Esophagus muscularis mucosa (tissue), 4 donors: ENCODE measurements at regions not wholly inside any gene's neighbourhood (a gene's known extent, or its start where the extent isn't known, plus 50 kb on each side); places are given as distances from the start of the nearest gene placed in this dataset.

Experiments
- DNase-seq: peaks from one replicate; pipeline ENCODE4 v3.0.0-alpha.2; 2017; ENCODE audit errors: extremely low spot score
- H3K27ac ChIP-seq, 4 donors: fragments of 200-600 bp; sonication (generic); replicated peaks in 1 of 4; 1 replicate in 3 of 4; 2 replicates in 1 of 4; pipeline ENCODE4 v1.5.1; 2016 to 2019; ENCODE audit warnings: mild to moderate bottlenecking in 1 of 4
- H3K27me3 ChIP-seq, 4 donors: fragments of 200-600 bp; sonication (generic); one replicate each; pipeline versions ENCODE4 v1.5.1 to v1.6.0; 2016 to 2019
- H3K36me3 ChIP-seq, 4 donors: fragments of 200-600 bp; sonication (generic); one replicate each; pipeline ENCODE4 v1.5.1; 2016 to 2019
- H3K4me1 ChIP-seq, 4 donors: fragments of 200-600 bp; sonication (generic); one replicate each; pipeline ENCODE4 v1.5.1; 2016 to 2019
- H3K4me3 ChIP-seq, 4 donors: fragments of 200-600 bp; sonication (generic); 1 replicate in 2 of 4; 2 replicates in 2 of 4; pipeline ENCODE4 v1.5.1; 2016 to 2019; ENCODE audit warnings: mild to moderate bottlenecking in 4 of 4, moderate library complexity in 1 of 4
- H3K9me3 ChIP-seq, 4 donors: fragments of 200-600 bp; sonication (generic); 1 replicate in 3 of 4; 2 replicates in 1 of 4; pipeline ENCODE4 v1.5.1; 2016 to 2019
- CTCF ChIP-seq, 3 experiments: fragments of 200-600 bp in 2 of 3; fragments of 450-650 bp in 1 of 3; sonication (generic) in 2 of 3; IDR thresholded peaks; one replicate each; pipeline ENCODE4 v1.5.1; 2017 to 2019; ENCODE audit warnings: antibody characterized with exemption in 3 of 3, mild to moderate bottlenecking in 2 of 3, moderate library complexity in 1 of 3
- EP300 ChIP-seq: sonication (generic); formaldehyde crosslinking; IDR thresholded peaks from one replicate; pipeline ENCODE4 v1.6.1; 2017; ENCODE audit warnings: antibody characterized with exemption
- POLR2A ChIP-seq: fragments of 450-650 bp; IDR thresholded peaks from one replicate; pipeline ENCODE4 v1.6.1; 2017; ENCODE audit warnings: antibody characterized with exemption, moderate library complexity, mild to moderate bottlenecking, low read depth
- POLR2AphosphoS5 ChIP-seq, 2 donors: sonication (generic); formaldehyde crosslinking; IDR thresholded peaks; one replicate each; pipeline ENCODE4 v1.6.1; 2017; ENCODE audit warnings: antibody characterized with exemption in 2 of 2
- WGBS: methylation state at CpG from one replicate; pipeline ENCODE4 v1.1.5; 2018; 5-methylcytosine and 5-hydroxymethylcytosine counted together
- intact Hi-C: fragments of 100-400 bp; cut with DNase I; formaldehyde crosslinking; loops from one replicate; pipeline ENCODE4 v1.15.1; 2023

DNA sequence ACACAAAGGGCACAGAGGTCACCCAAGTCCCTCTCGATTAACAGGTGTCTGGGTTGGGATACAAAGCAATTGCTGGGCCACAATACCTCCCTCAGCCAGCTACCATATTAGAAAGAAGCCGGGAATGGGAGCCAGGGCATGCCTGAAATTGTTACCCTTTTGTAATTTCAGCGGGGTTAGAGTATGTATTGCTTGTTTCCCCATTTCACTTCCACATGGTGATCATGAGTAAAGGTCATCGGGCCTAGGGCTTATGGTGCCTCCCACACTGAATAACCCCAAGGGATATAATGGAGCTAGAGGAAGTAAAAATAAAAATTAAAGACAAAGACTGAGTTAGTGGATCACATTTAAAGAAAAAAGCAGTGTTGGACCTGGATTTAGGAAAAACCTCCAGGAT, 437.2 kb upstream of the KLHL29 start:
- H3K4me3 ChIP-seq = no peak overlapping the region
- peak; percentile 79 for DNase-seq
- H3K4me1 ChIP-seq = no peaks in the 10 kb centered on the region
- no peak overlapping the region for H3K27ac ChIP-seq
- H3K36me3 ChIP-seq = no peaks in the 10 kb centered on the region
- 74% methylated on average over 4 of the region's 4 CpGs for WGBS
- no peaks in the 10 kb centered on the region for H3K9me3 ChIP-seq
- no peaks in the 10 kb centered on the region for H3K27me3 ChIP-seq
- no peak for TF ChIP-seq EP300
- TF ChIP-seq CTCF (IDR thresholded peaks at IDR 0.05) = no peak
- no peak for TF ChIP-seq POLR2A
- no peak for TF ChIP-seq POLR2AphosphoS5 (IDR thresholded peaks at IDR 0.05)
- intact Hi-C loops = no loop called here

GRCh38 chr2:22950431-22950830, 434.5 kb upstream of the KLHL29 start:
- intact Hi-C loops = no loop called here
- TF ChIP-seq POLR2AphosphoS5 (IDR thresholded peaks at IDR 0.05) (no peak), CTCF (IDR thresholded peaks at IDR 0.05) (no peak), POLR2A (no peak), EP300 (no peak)
- no peaks in the 10 kb centered on the region for H3K27me3 ChIP-seq
- H3K4me1 ChIP-seq = no peaks in the 10 kb centered on the region
- no peak overlapping the region for H3K4me3 ChIP-seq
- no peaks in the 10 kb centered on the region for H3K36me3 ChIP-seq
- H3K9me3 ChIP-seq = no peaks in the 10 kb centered on the region
- no peak overlapping the region for H3K27ac ChIP-seq
- no peak for DNase-seq
- WGBS = 63% methylated on average over 2 of the region's 2 CpGs

DNA sequence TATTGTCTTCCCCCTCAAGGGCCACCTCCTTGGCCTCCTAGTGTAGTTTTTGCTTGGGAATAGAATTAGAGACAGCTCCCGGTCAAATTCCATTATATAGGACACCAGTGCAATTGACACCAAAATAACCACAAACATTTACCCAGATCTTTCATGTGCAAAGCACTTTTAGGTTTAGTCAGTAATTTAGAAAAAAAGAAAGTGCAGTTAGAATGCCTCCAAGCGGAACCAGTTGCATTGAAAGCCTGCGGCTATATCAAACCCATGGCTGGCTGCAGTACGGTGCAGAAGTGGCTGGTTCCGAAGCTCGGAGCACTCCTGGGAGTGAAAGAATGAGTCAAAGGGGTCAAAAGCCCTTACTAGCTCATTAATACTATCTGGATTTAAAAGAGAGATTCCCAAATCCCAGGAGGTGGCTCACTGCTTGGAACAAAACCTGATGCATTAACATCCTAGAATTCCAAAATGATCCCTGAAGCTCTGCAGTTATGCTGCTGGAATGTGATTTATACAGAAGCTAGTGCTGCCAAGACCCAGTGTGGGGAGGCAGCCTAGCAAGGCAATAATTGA, 432.2 kb upstream of the KLHL29 start:
- H3K4me3 ChIP-seq = no peak overlapping the region
- 75% methylated on average over 6 of the region's 6 CpGs for WGBS
- H3K27ac ChIP-seq = no peak overlapping the region
- no peaks in the 10 kb centered on the region for H3K27me3 ChIP-seq
- no peak for DNase-seq
- no peaks in the 10 kb centered on the region for H3K9me3 ChIP-seq
- TF ChIP-seq EP300 (no peak), CTCF (IDR thresholded peaks at IDR 0.05) (no peak), POLR2AphosphoS5 (IDR thresholded peaks at IDR 0.05) (no peak), POLR2A (no peak)
- no peaks in the 10 kb centered on the region for H3K36me3 ChIP-seq
- intact Hi-C loops = no loop called here
- H3K4me1 ChIP-seq = no peaks in the 10 kb centered on the region

DNA sequence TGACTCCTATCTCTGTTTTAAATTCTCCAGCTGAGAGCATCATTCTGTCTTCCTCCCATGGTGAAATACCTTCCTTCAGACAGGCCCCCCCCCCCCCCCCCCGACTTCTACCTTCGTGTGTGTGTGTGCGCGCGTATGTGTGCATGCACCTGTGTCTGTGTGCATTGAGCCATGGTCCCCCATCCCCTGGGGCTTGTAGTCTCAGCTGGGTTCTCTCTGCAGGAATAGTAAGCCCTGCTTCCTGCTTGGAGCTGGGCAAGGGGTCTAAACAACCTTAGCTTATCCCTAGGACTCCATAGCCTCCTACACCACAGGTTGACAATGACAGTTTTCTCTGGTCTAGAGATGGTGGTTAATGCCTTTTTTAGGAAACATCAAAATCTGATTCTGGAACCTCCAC, 427.5 kb upstream of the KLHL29 start:
- Histone ChIP-seq H3K36me3 (no peaks in the 10 kb centered on the region), H3K9me3 (no peaks in the 10 kb centered on the region), H3K27ac (no peak overlapping the region), H3K4me3 (no peak overlapping the region), H3K27me3 (no peaks in the 10 kb centered on the region), H3K4me1 (no peaks in the 10 kb centered on the region)
- WGBS = 98% methylated on average over 5 of the region's 5 CpGs
- TF ChIP-seq CTCF (IDR thresholded peaks at IDR 0.05) (no peak), EP300 (no peak), POLR2A (no peak), POLR2AphosphoS5 (IDR thresholded peaks at IDR 0.05) (no peak)
- intact Hi-C loops = no loop called here
- no peak for DNase-seq

DNA sequence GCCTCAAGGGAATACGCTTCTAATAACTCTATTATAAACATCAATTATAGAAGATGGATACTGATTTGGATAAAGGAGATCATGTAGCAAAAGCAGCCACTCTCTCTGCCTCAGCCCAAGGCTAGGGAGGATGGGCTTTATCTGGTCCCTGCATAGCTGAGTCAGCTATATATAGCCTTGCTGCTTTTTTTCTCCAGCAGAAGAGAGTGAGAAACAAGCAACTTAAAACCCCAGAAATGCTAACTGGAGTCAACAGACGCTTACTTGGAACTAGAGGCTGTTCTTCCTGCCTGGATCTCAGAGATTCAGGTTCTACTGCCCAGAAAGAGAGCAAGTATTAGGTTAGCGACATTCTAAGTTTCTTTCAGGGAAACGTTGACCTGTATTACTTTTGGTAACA, 426.7 kb upstream of the KLHL29 start:
- intact Hi-C loops = no loop called here
- H3K27me3 ChIP-seq = no peaks in the 10 kb centered on the region
- WGBS = 79% methylated on average over 4 of the region's 4 CpGs
- H3K9me3 ChIP-seq = no peaks in the 10 kb centered on the region
- H3K27ac ChIP-seq = no peak overlapping the region
- no peak overlapping the region for H3K4me3 ChIP-seq
- no peaks in the 10 kb centered on the region for H3K36me3 ChIP-seq
- no peak for DNase-seq
- no peaks in the 10 kb centered on the region for H3K4me1 ChIP-seq
- no peak for TF ChIP-seq POLR2A
- no peak for TF ChIP-seq EP300
- TF ChIP-seq CTCF (IDR thresholded peaks at IDR 0.05) = no peak
- no peak for TF ChIP-seq POLR2AphosphoS5 (IDR thresholded peaks at IDR 0.05)
